WI38 (cell line): ENCODE measurements at regions not wholly inside any gene's neighbourhood (a gene's known extent, or its start where the extent isn't known, plus 50 kb on each side); places are given as distances from the start of the nearest gene placed in this dataset.

Experiments
- H3K4me3 ChIP-seq: 2 replicates; pipeline ENCODE4 v1.5.1; 2011; ENCODE audit warnings: low read depth, mild to moderate bottlenecking, control low read depth, low read length
- CTCF ChIP-seq: IDR thresholded peaks from 2 replicates; pipeline ENCODE4 v1.5.1; 2012; ENCODE audit warnings: low read depth, mild to moderate bottlenecking, control low read depth, low read length

GRCh38 chr10:9863559-9864121 is 1154.0 kb upstream of the CELF2 start:
- TF ChIP-seq CTCF, result no peak
- no peak overlapping the region for H3K4me3 ChIP-seq

GRCh38 chr10:9868499-9868898 is 1149.2 kb upstream of the CELF2 start:
- H3K4me3 ChIP-seq, result no peak overlapping the region
- no peak for TF ChIP-seq CTCF

- no peak for TF ChIP-seq CTCF
- no peak overlapping the region for H3K4me3 ChIP-seq
These were observed 1148.5 kb upstream of the CELF2 start for GRCh38 chr10:9869205-9869604.

- no peak overlapping the region for H3K4me3 ChIP-seq
- TF ChIP-seq CTCF, result no peak
These were observed 1148.0 kb upstream of the CELF2 start for GRCh38 chr10:9869606-9870176.

GRCh38 chr10:9875353-9875752 is 1142.3 kb upstream of the CELF2 start:
- TF ChIP-seq CTCF, result no peak
- no peak overlapping the region for H3K4me3 ChIP-seq

- no peak overlapping the region for H3K4me3 ChIP-seq
- no peak for TF ChIP-seq CTCF
These were observed 1139.7 kb upstream of the CELF2 start for GRCh38 chr10:9877978-9878377.

GRCh38 chr10:9878383-9878782 is 1139.3 kb upstream of the CELF2 start:
- H3K4me3 ChIP-seq, result no peak overlapping the region
- TF ChIP-seq CTCF, result no peak
